ENCODE measurements at regions not wholly inside any gene's neighbourhood (a gene's known extent, or its start where the extent isn't known, plus 50 kb on each side); places are given as distances from the start of the nearest gene placed in this dataset.
"Not testable (repeated sequence)": the region's sequence is repeated elsewhere in the genome, so short reads cannot be mapped to it uniquely, and the experiment has no call there.

GRCh38 chr18:43341014-43341413 lies 63.7 kb upstream of the SYT4 start:
- H3K27ac ChIP-seq = no peak overlapping the region
- no peaks in the 10 kb centered on the region for H3K9me3 ChIP-seq
- peak; percentile 13 for DNase-seq
- intact Hi-C loops (cut with DNase I; ENCODE audit: low total_unique reads) = no loop called here
- no peaks in the 10 kb centered on the region for H3K27me3 ChIP-seq
- no peaks in the 10 kb centered on the region for H3K36me3 ChIP-seq (ENCODE audit: low read depth, missing control alignments)
- H3K4me3 ChIP-seq = no peak overlapping the region
- WGBS, 2 donors = 56 to 65% methylated on average over 3 of the region's 3 CpGs
- no peaks in the 10 kb centered on the region for H3K4me1 ChIP-seq
- TF ChIP-seq CTCF (IDR thresholded peaks at IDR 0.05) (no peak), POLR2A (IDR thresholded peaks at IDR 0.05) (no peak)

DNA sequence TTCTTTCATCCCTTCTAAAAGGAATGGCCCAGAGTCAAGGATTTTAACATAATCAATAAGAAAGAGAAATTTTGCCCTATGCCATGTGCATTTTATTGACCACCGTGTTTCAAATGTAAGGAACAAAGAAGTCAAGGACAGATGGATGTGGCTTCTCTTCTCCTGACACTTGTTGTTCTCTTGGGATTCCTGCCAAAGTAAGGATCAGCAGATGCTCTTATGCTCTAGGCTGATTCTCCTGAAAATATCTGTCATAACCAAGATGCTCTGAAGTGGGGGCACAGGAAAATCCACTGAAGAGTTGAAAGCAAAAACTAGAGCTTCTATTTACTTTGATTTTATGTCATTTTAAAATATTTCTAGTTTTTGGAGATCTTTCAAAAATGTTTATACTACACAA lies 72.9 kb upstream of the SYT4 start:
- Histone ChIP-seq H3K27ac (no peak overlapping the region), H3K4me1 (no peaks in the 10 kb centered on the region), H3K4me3 (no peak overlapping the region), H3K36me3 (ENCODE audit: low read depth, missing control alignments) (no peaks in the 10 kb centered on the region), H3K27me3 (no peaks in the 10 kb centered on the region), H3K9me3 (no peaks in the 10 kb centered on the region)
- DNase-seq = no peak
- 37 to 65% methylated on average over 1 of the region's 1 CpG for WGBS, 2 donors
- TF ChIP-seq CTCF (IDR thresholded peaks at IDR 0.05) = no peak
- TF ChIP-seq POLR2A (IDR thresholded peaks at IDR 0.05) = no peak
- intact Hi-C loops (cut with DNase I; ENCODE audit: low total_unique reads) = no loop called here

- H3K36me3 ChIP-seq (ENCODE audit: low read depth, missing control alignments) = no peaks in the 10 kb centered on the region
- no peaks in the 10 kb centered on the region for H3K27me3 ChIP-seq
- no peak for DNase-seq
- H3K4me3 ChIP-seq = no peak overlapping the region
- no peaks in the 10 kb centered on the region for H3K9me3 ChIP-seq
- TF ChIP-seq POLR2A (IDR thresholded peaks at IDR 0.05) (no peak), CTCF (IDR thresholded peaks at IDR 0.05) (no peak)
- H3K27ac ChIP-seq = no peak overlapping the region
- H3K4me1 ChIP-seq = no peaks in the 10 kb centered on the region
- intact Hi-C loops (cut with DNase I; ENCODE audit: low total_unique reads) = no loop called here
These were observed 87.2 kb upstream of the SYT4 start for GRCh38 chr18:43364535-43364934.

DNA sequence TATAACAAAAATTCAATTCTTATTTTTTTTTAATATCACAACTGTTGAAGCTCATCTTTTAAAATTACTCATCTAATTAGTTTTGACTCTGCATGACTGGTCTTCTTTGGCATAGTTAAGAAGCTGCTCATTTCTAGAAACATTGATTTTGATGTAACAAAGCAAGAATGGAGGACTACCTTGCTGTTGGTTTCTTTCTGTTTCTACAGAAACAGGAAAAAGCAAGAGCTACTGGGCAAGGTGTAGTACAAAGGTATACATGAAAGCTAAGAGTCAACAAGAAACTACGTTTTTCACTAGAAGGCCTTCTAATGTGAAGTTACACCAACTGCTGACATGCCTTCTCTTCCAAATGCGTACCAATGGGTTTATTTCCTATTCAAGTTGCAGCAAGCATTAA lies 90.6 kb upstream of the SYT4 start:
- 83 to 85% methylated on average over 2 of the region's 2 CpGs for WGBS, 2 donors
- no peak for DNase-seq
- intact Hi-C loops (cut with DNase I; ENCODE audit: low total_unique reads) = no loop called here
- no peaks in the 10 kb centered on the region for H3K36me3 ChIP-seq (ENCODE audit: low read depth, missing control alignments)
- H3K9me3 ChIP-seq = no peaks in the 10 kb centered on the region
- no peaks in the 10 kb centered on the region for H3K4me1 ChIP-seq
- no peak overlapping the region for H3K27ac ChIP-seq
- H3K27me3 ChIP-seq = no peaks in the 10 kb centered on the region
- TF ChIP-seq POLR2A (IDR thresholded peaks at IDR 0.05) = no peak
- TF ChIP-seq CTCF (IDR thresholded peaks at IDR 0.05) = no peak
- H3K4me3 ChIP-seq = no peak overlapping the region

GRCh38 chr18:43369311-43369710 lies 92.0 kb upstream of the SYT4 start:
- H3K36me3 ChIP-seq (ENCODE audit: low read depth, missing control alignments); intact Hi-C loops (cut with DNase I; ENCODE audit: low total_unique reads): not testable (repeated sequence)

More at GRCh38 chr18:43369311-43369710, 92.0 kb upstream of the SYT4 start:
- not testable (repeated sequence) for H3K4me1 ChIP-seq, H3K27me3 ChIP-seq, H3K9me3 ChIP-seq, H3K27ac ChIP-seq, DNase-seq, H3K4me3 ChIP-seq
- 89 to 93% methylated on average over 5 of the region's 5 CpGs for WGBS, 2 donors
